H9 (cell line): ENCODE measurements at regions not wholly inside any gene's neighbourhood (a gene's known extent, or its start where the extent isn't known, plus 50 kb on each side); places are given as distances from the start of the nearest gene placed in this dataset.

Experiments used
- DNase-seq: peaks from one replicate; pipeline ENCODE4 v3.0.0-alpha.2; 2017
- H2AFZ ChIP-seq: one replicate; pipeline ENCODE4 v1.6.1; 2013; ENCODE audit warnings: mild to moderate bottlenecking, low read length, control low read depth, moderate library complexity
- H2AK5ac ChIP-seq: 2 replicates; pipeline ENCODE4 v1.6.1; 2013; ENCODE audit warnings: low read length, control low read depth, mixed read lengths; ENCODE audit not compliant: insufficient read length
- H2BK120ac ChIP-seq: one replicate; pipeline ENCODE4 v1.6.1; 2013; ENCODE audit warnings: low read depth, mild to moderate bottlenecking, low read length, control low read depth, inconsistent platforms; ENCODE audit not compliant: poor library complexity, severe bottlenecking
- H2BK12ac ChIP-seq: 2 replicates; pipeline ENCODE4 v1.6.1; 2013; ENCODE audit warnings: low read length, control low read depth, mixed read lengths, low read depth; ENCODE audit not compliant: insufficient read length
- H2BK15ac ChIP-seq: 2 replicates; pipeline ENCODE4 v1.6.1; 2013; ENCODE audit warnings: low read depth, low read length, control low read depth
- H2BK20ac ChIP-seq: one replicate; pipeline ENCODE4 v1.6.1; 2013; ENCODE audit warnings: low read depth, mild to moderate bottlenecking, low read length, control low read depth, inconsistent platforms; ENCODE audit not compliant: poor library complexity, severe bottlenecking
- H2BK5ac ChIP-seq: 2 replicates; pipeline ENCODE4 v1.6.1; 2013; ENCODE audit warnings: low read length, control low read depth, mixed read lengths; ENCODE audit not compliant: insufficient read length
- H3K14ac ChIP-seq: 2 replicates; pipeline ENCODE4 v1.6.1; 2013; ENCODE audit warnings: low read length, control low read depth; ENCODE audit not compliant: insufficient read depth
- H3K18ac ChIP-seq: 2 replicates; pipeline ENCODE4 v1.6.1; 2013; ENCODE audit warnings: low read depth, mild to moderate bottlenecking, mixed read lengths, low read length, control low read depth; ENCODE audit not compliant: insufficient read length
- H3K23ac ChIP-seq: 2 replicates; pipeline ENCODE4 v1.6.1; 2013; ENCODE audit warnings: low read length, control low read depth, mixed read lengths, low read depth; ENCODE audit not compliant: insufficient read length
- H3K23me2 ChIP-seq: 2 replicates; pipeline ENCODE4 v1.6.1; 2013; ENCODE audit warnings: low read depth, mild to moderate bottlenecking, mixed read lengths, low read length, control low read depth; ENCODE audit not compliant: insufficient read length, poor library complexity, severe bottlenecking
- H3K27ac ChIP-seq: 2 replicates; pipeline ENCODE4 v1.5.1; 2013; ENCODE audit warnings: low read length, control low read depth, mixed read lengths, low read depth; ENCODE audit not compliant: insufficient read length
- H3K27me3 ChIP-seq: 2 replicates; pipeline ENCODE4 v1.6.1; 2013; ENCODE audit warnings: low read length, control low read depth, inconsistent platforms; ENCODE audit not compliant: insufficient read depth
- H3K4ac ChIP-seq: 2 replicates; pipeline ENCODE4 v1.6.1; 2013; ENCODE audit warnings: low read depth, mild to moderate bottlenecking, control low read depth, inconsistent platforms, low read length, moderate library complexity
- H3K4me1 ChIP-seq: 2 replicates; pipeline ENCODE4 v1.6.1; 2013; ENCODE audit warnings: low read length, control low read depth, inconsistent platforms; ENCODE audit not compliant: insufficient read depth
- H3K4me2 ChIP-seq: 2 replicates; pipeline ENCODE4 v1.6.1; 2013; ENCODE audit warnings: low read length, control low read depth, mixed read lengths; ENCODE audit not compliant: insufficient read length, insufficient read depth
- H3K56ac ChIP-seq: 2 replicates; pipeline ENCODE4 v1.6.1; 2013; ENCODE audit warnings: low read depth, mild to moderate bottlenecking, mixed read lengths, low read length, control low read depth; ENCODE audit not compliant: insufficient read length
- H3K79me1 ChIP-seq: 2 replicates; pipeline ENCODE4 v1.6.1; 2013; ENCODE audit warnings: low read depth, mild to moderate bottlenecking, moderate library complexity, low read length, control low read depth, inconsistent platforms; ENCODE audit not compliant: insufficient read depth, poor library complexity, severe bottlenecking
- H3K79me2 ChIP-seq: 2 replicates; pipeline ENCODE4 v1.6.1; 2013; ENCODE audit warnings: low read length, control low read depth, inconsistent platforms; ENCODE audit not compliant: insufficient read depth
- H3K9ac ChIP-seq: 2 replicates; pipeline ENCODE4 v1.6.1; 2013; ENCODE audit warnings: low read length, control low read depth, mixed read lengths; ENCODE audit not compliant: insufficient read length; ENCODE audit errors: extremely low read depth
- H3K9me3 ChIP-seq: one replicate; pipeline ENCODE4 v1.6.1; 2013; ENCODE audit warnings: low read depth, low read length, inconsistent platforms; ENCODE audit not compliant: control insufficient read depth
- H3T11ph ChIP-seq: one replicate; pipeline ENCODE4 v1.6.1; 2013; ENCODE audit warnings: mild to moderate bottlenecking, low read length, control low read depth, inconsistent platforms
- H4K20me1 ChIP-seq: one replicate; pipeline ENCODE4 v1.6.1; 2013; ENCODE audit not compliant: control insufficient read depth, insufficient read length, insufficient read depth
- H4K5ac ChIP-seq: 2 replicates; pipeline ENCODE4 v1.6.1; 2013; ENCODE audit warnings: low read depth, mild to moderate bottlenecking, mixed read lengths, low read length, control low read depth; ENCODE audit not compliant: insufficient read length
- H4K8ac ChIP-seq: replicated peaks from 2 replicates; pipeline ENCODE4 v1.6.1; 2013; ENCODE audit warnings: low read length, control low read depth, mixed read lengths, low read depth; ENCODE audit not compliant: insufficient read length
- H4K91ac ChIP-seq: 2 replicates; pipeline ENCODE4 v1.6.1; 2013; ENCODE audit warnings: low read depth, mild to moderate bottlenecking, moderate library complexity, mixed read lengths, low read length, control low read depth; ENCODE audit not compliant: insufficient read length
- H3K27ac Mint-ChIP-seq, 3 experiments: 2 replicates in 2 of 3; 3 replicates in 1 of 3; pipeline ENCODE4 v1.8.0; 2020 to 2021; ENCODE audit warnings: mixed read lengths in 3 of 3, mild to moderate bottlenecking in 1 of 3, moderate library complexity in 1 of 3
- H3K27me3 Mint-ChIP-seq: 2 replicates; pipeline ENCODE4 v1.8.0; 2021; ENCODE audit warnings: low read depth, mild to moderate bottlenecking, moderate library complexity, mixed read lengths
- H3K36me3 Mint-ChIP-seq, 3 experiments: 2 replicates in 2 of 3; 3 replicates in 1 of 3; pipeline ENCODE4 v1.8.0; 2020 to 2021; ENCODE audit warnings: low read depth in 3 of 3, mixed read lengths in 3 of 3; ENCODE audit not compliant: insufficient read depth in 1 of 3
- H3K4me1 Mint-ChIP-seq, 2 experiments: 2 replicates each; pipeline ENCODE4 v1.8.0; 2020; ENCODE audit warnings: mixed read lengths in 2 of 2
- H3K4me3 Mint-ChIP-seq, 2 experiments: 2 replicates in 1 of 2; 3 replicates in 1 of 2; pipeline ENCODE4 v1.8.0; 2020 to 2021; ENCODE audit warnings: mild to moderate bottlenecking in 2 of 2, mixed read lengths in 2 of 2, moderate library complexity in 1 of 2
- H3K9me3 Mint-ChIP-seq, 2 experiments: 2 replicates in 1 of 2; 3 replicates in 1 of 2; pipeline ENCODE4 v1.8.0; 2020; ENCODE audit warnings: mild to moderate bottlenecking in 2 of 2, mixed read lengths in 2 of 2, moderate library complexity in 1 of 2
- CTCF ChIP-seq: fragments of 200-600 bp; sonication (generic); conservative IDR thresholded peaks from 3 replicates; pipeline ENCODE4 v1.8.0; 2021; ENCODE audit warnings: antibody characterized with exemption, mild to moderate bottlenecking
- WGBS: extraction: QIAGEN DNeasy Blood & Tissue Kit; methylation state at CpG from one replicate; pipeline ENCODE4 v1.1.7; 2013; ENCODE audit warnings: missing lambda C conversion rate, low lambda C conversion rate, mixed read lengths; ENCODE audit not compliant: insufficient read length; ENCODE audit errors: extremely low coverage; 5-methylcytosine and 5-hydroxymethylcytosine counted together

GRCh38 chr17:71985111-71986039, 135.4 kb upstream of the SOX9 start:
- Histone ChIP-seq H3K4ac (no peak overlapping the region), H4K91ac (no peak overlapping the region), H2AK5ac (no peak overlapping the region), H2AFZ (no peak overlapping the region), H2BK20ac (no peak overlapping the region), H4K8ac (no peak overlapping the region), H3T11ph (no peak overlapping the region), H3K79me1 (no peaks in the 10 kb centered on the region), H3K18ac (no peak overlapping the region), H3K79me2 (no peaks in the 10 kb centered on the region), H4K5ac (no peak overlapping the region), H3K9ac (no peak overlapping the region), H4K20me1 (no peaks in the 10 kb centered on the region), H2BK15ac (no peak overlapping the region), H3K4me1 (no peaks in the 10 kb centered on the region), H3K23ac (no peak overlapping the region), H3K56ac (no peak overlapping the region), H3K14ac (no peak overlapping the region), H2BK5ac (no peak overlapping the region), H3K27ac (no peak overlapping the region), H3K23me2 (no peaks in the 10 kb centered on the region), H3K4me2 (no peak overlapping the region), H2BK120ac (no peak overlapping the region), H2BK12ac (no peak overlapping the region), H3K27me3 (no peaks in the 10 kb centered on the region), H3K9me3 (no peaks in the 10 kb centered on the region)
- Mint-ChIP-seq H3K9me3 (no peaks in the 10 kb centered on the region), H3K27me3 (peaks cover 2% of the 10 kb centered on the region; the same call in 1 of the 2 replicates), H3K4me1 (no peaks in the 10 kb centered on the region), H3K27ac (no peak overlapping the region), H3K4me3 (no peak overlapping the region), H3K36me3 (no peaks in the 10 kb centered on the region; a peak in 1 of 7 replicates)
- no CpG with 5 or more reads among the region's 3 CpGs for WGBS
- TF ChIP-seq CTCF: no peak
- no peak for DNase-seq
